PFSK-1 (cell line): ENCODE measurements at regions not wholly inside any gene's neighbourhood (a gene's known extent, or its start where the extent isn't known, plus 50 kb on each side); places are given as distances from the start of the nearest gene placed in this dataset.

ENCODE experiments used
- FOXP2 ChIP-seq: optimal IDR thresholded peaks from 2 replicates; pipeline ENCODE3; 2011; ENCODE audit warnings: borderline replicate concordance, control low read depth, inconsistent platforms; ENCODE audit not compliant: insufficient read depth; ENCODE audit errors: extremely low read length, extremely low read depth
- POLR2AphosphoS5 ChIP-seq: IDR thresholded peaks from 2 replicates; pipeline ENCODE4 v1.6.1; 2012; ENCODE audit warnings: low read depth, mild to moderate bottlenecking, control low read depth, low read length, moderate library complexity
- SIN3A ChIP-seq: IDR thresholded peaks from 2 replicates; pipeline ENCODE4 v1.6.1; 2012; ENCODE audit warnings: mild to moderate bottlenecking, low read length, moderate library complexity, borderline replicate concordance; ENCODE audit not compliant: insufficient read depth
- TAF1 ChIP-seq: IDR thresholded peaks from 2 replicates; pipeline ENCODE4 v1.6.1; 2012; ENCODE audit warnings: low read length, control low read depth, borderline replicate concordance; ENCODE audit not compliant: insufficient read depth
- TF ChIP-seq, protein P1 (sequence below), 2 experiments: IDR thresholded peaks; 2 replicates each; pipeline versions ENCODE4 v1.6.1 to v1.8.0; 2011 to 2012; ENCODE audit warnings: low read depth in 2 of 2, low read length in 2 of 2, control low read depth in 1 of 2, inconsistent platforms in 1 of 2, mild to moderate bottlenecking in 1 of 2, moderate library complexity in 1 of 2; ENCODE audit not compliant: insufficient read depth in 1 of 2

GRCh38 chr10:30744106-30744505 lies 114.6 kb upstream of the LYZL2 start:
- TF ChIP-seq, protein P1, sequence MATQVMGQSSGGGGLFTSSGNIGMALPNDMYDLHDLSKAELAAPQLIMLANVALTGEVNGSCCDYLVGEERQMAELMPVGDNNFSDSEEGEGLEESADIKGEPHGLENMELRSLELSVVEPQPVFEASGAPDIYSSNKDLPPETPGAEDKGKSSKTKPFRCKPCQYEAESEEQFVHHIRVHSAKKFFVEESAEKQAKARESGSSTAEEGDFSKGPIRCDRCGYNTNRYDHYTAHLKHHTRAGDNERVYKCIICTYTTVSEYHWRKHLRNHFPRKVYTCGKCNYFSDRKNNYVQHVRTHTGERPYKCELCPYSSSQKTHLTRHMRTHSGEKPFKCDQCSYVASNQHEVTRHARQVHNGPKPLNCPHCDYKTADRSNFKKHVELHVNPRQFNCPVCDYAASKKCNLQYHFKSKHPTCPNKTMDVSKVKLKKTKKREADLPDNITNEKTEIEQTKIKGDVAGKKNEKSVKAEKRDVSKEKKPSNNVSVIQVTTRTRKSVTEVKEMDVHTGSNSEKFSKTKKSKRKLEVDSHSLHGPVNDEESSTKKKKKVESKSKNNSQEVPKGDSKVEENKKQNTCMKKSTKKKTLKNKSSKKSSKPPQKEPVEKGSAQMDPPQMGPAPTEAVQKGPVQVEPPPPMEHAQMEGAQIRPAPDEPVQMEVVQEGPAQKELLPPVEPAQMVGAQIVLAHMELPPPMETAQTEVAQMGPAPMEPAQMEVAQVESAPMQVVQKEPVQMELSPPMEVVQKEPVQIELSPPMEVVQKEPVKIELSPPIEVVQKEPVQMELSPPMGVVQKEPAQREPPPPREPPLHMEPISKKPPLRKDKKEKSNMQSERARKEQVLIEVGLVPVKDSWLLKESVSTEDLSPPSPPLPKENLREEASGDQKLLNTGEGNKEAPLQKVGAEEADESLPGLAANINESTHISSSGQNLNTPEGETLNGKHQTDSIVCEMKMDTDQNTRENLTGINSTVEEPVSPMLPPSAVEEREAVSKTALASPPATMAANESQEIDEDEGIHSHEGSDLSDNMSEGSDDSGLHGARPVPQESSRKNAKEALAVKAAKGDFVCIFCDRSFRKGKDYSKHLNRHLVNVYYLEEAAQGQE (IDR thresholded peaks at IDR 0.05; ENCODE audit: insufficient read depth in 1 of 2, low read depth in 2 of 2, low read length in 2 of 2) = no peak
- no peak for TF ChIP-seq SIN3A

DNA sequence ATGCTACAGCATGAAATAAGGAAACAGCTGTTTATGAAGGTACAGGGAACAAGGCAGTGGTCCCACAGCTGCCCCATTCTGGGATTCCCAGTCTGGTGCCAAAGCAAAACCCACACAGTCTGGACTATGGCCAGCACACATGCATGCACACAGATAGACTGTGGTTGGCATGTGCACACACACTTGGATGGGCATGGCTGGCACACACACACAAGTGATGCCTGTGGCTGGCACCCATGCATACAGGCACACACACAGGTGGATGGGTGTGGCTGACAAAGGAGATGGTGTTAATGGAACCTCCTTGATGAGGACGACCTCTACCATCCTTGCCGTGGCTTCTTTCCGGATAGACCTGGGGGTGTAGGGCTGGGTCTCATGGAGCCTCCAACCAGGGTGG lies 114.0 kb upstream of the LYZL2 start:
- TF ChIP-seq TAF1 (no peak), POLR2AphosphoS5 (no peak), FOXP2 (no peak), SIN3A (no peak)
- TF ChIP-seq, protein P1 (IDR thresholded peaks at IDR 0.05; ENCODE audit: insufficient read depth in 1 of 2, low read depth in 2 of 2, low read length in 2 of 2) = no peak

DNA sequence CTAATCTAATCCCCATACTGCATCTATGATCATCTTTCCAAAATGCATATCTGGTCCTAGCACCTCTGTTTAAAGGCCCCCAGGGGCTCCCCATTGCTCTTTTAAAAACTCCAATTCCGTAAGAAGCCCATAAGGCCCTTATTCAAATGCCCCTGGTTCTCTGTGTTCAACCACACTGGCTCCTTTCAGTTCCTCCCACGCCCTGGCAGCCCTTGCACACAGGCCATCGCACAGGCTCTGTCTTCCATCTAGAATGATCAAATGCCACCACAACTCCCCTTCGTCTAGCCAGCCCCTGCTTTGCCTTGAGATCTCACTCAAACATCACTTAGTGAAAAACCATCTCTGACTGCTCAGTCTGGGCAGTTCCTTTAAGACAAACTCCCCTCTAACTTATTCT lies 112.9 kb upstream of the LYZL2 start:
- TF ChIP-seq TAF1 (no peak), FOXP2 (no peak), SIN3A (no peak), POLR2AphosphoS5 (no peak)
- TF ChIP-seq, protein P1 (IDR thresholded peaks at IDR 0.05; ENCODE audit: insufficient read depth in 1 of 2, low read depth in 2 of 2, low read length in 2 of 2) = no peak

DNA sequence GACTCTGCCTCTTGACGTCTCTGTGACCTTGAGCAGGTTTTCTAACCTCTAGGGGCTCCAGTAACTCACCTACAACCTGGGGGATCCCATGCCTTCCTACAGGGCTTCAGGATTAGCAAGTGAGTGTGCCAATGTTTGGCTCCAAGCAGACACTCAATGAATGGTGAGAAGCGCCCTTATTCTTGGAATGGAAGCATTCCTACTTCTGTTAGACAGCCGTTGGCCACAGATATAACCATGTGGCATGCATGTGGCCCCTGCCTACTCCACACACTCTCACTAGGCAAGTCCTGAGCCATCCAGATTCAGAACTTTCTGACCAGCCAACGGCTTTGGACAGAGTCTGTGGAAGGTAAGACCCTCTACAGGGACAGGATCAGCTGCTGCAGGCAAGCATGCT lies 108.9 kb upstream of the LYZL2 start:
- TF ChIP-seq, protein P1 (IDR thresholded peaks at IDR 0.05; ENCODE audit: insufficient read depth in 1 of 2, low read depth in 2 of 2, low read length in 2 of 2) = no peak
- TF ChIP-seq POLR2AphosphoS5 (no peak), SIN3A (no peak), TAF1 (no peak), FOXP2 (no peak)

DNA sequence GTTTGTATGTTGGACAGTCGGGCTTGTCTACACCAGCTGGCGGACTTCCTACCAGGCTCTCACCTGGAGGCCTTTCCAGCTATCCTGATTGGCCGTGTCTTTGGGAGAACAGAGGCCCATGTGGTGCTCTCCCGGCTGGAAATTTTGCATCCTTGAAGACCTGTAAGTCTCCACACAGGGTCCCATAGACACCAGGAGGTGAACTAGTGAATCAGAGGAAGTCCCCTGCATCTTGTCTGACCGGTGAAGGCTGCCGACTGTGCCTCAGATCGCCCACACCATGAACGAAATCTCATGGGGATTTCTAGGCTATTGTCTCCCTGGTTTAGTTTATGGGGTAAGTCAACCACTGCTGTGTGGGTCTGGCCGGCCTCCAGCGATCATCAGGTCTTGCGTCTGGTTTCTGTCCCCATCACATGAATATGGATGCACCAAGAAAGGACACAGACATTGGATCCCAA lies 108.4 kb upstream of the LYZL2 start:
- TF ChIP-seq, protein P1 (IDR thresholded peaks at IDR 0.05; ENCODE audit: insufficient read depth in 1 of 2, low read depth in 2 of 2, low read length in 2 of 2) = no peak
- TF ChIP-seq TAF1 = no peak
- no peak for TF ChIP-seq FOXP2
- TF ChIP-seq POLR2AphosphoS5 = no peak
- TF ChIP-seq SIN3A = no peak
